Heart right ventricle (tissue), 16 donors: ENCODE measurements at regions not wholly inside any gene's neighbourhood (a gene's known extent, or its start where the extent isn't known, plus 50 kb on each side); places are given as distances from the start of the nearest gene placed in this dataset.

Experiments used
- ATAC-seq, 8 donors: fragments of 200-7000 bp; cut with Tn5 transposase; one replicate each; pipeline ENCODE4 v1.9.1; 2020; ENCODE audit warnings: mild to moderate bottlenecking in 8 of 8, moderate library complexity in 8 of 8, moderate number of reproducible peaks in 1 of 8
- DNase-seq, 2 donors: peaks; one replicate each; pipeline ENCODE4 v3.0.0-alpha.2; 2020
- H3K27ac ChIP-seq, 10 donors: fragments of 200-600 bp; sonication (generic) in 2 of 10; one replicate each; pipeline versions ENCODE4 v1.5.0 to v1.8.0; 2020 to 2022; ENCODE audit warnings: mild to moderate bottlenecking in 3 of 10
- H3K27me3 ChIP-seq, 7 donors: fragments of 200-600 bp; one replicate each; pipeline ENCODE4 v1.8.0; 2021 to 2022; ENCODE audit warnings: mild to moderate bottlenecking in 2 of 7
- H3K36me3 ChIP-seq, 9 donors: fragments of 200-600 bp; sonication (generic) in 1 of 9; one replicate each; pipeline versions ENCODE4 v1.5.0 to v1.8.0; 2020 to 2022; ENCODE audit warnings: mild to moderate bottlenecking in 2 of 9
- H3K4me1 ChIP-seq, 9 donors: fragments of 200-600 bp; sonication (generic) in 1 of 9; one replicate each; pipeline versions ENCODE4 v1.5.0 to v1.8.0; 2020 to 2022; ENCODE audit warnings: mild to moderate bottlenecking in 4 of 9
- H3K4me3 ChIP-seq, 10 donors: fragments of 200-600 bp; sonication (generic) in 2 of 10; one replicate each; pipeline versions ENCODE4 v1.5.0 to v1.8.0; 2020 to 2022; ENCODE audit warnings: mild to moderate bottlenecking in 7 of 10, moderate library complexity in 2 of 10
- H3K9me3 ChIP-seq, 11 donors: fragments of 200-600 bp in 10 of 11; sonication (generic) in 2 of 11; one replicate each; pipeline versions ENCODE4 v1.5.0 to v1.8.0; 2013 to 2022; ENCODE audit warnings: mild to moderate bottlenecking in 2 of 11, control low read depth in 1 of 11, moderate library complexity in 1 of 11
- CTCF ChIP-seq, 9 donors: fragments of 200-600 bp; sonication (generic) in 2 of 9; IDR thresholded peaks; one replicate each; pipeline versions ENCODE4 v1.5.0 to v1.8.0; 2021 to 2022; ENCODE audit warnings: antibody characterized with exemption in 9 of 9, mild to moderate bottlenecking in 5 of 9, moderate library complexity in 1 of 9
- WGBS, 2 donors: extraction: QIAGEN DNeasy Blood & Tissue Kit; methylation state at CpG; one replicate each; pipeline ENCODE4 v1.1.7; 2013; ENCODE audit warnings: inconsistent platforms in 1 of 2; 5-methylcytosine and 5-hydroxymethylcytosine counted together
- intact Hi-C, 10 donors: fragments of 100-400 bp; cut with DNase I; formaldehyde crosslinking; loops; one replicate each; pipeline versions ENCODE4 v1.11.1 to v1.14.2; 2022
- donor health status: Arrhythmogenic right ventricular cardiomyopathy.
- donor health status: ischemic (EF 13 %, LVEDD 7.1; RV severe dilation, severe dysfunction).
- donor health status: healthy with polysubstance abuse.
- donor health status: DM: no; HTN: yes; CAD: no.
- donor health status: DM: no; HTN: no; CAD: no.
- donor health status: ischemic (EF 25% LVEDD 6.9; RV normal size, moderate dysfunction).
- donor health status: ischemic (EF 25% LVEDD 5.7; RV mildly dilated, moderate dysfunction).
- donor health status: healthy.
- donor health status: DM: yes; HTN: yes; CAD: no.
- donor health status: Ischemic cardiomyopathy.
- donor health status: ischemic (EF 35%, LVEDD 5.7; RV mildly dilated, moderate dysfunction).
- donor health status: nonischemic (EF 11% LVEDD 7.7; RV severe dilation, severe dysfunction).
- donor health status: DM: yes; HTN: yes; CAD: no.
- donor health status: PGD.
- donor health status: ischemic (EF 29% LVEDD 5.4; RV normal size, mild dysfunction).
- donor health status: nonischemic (EF 23%, LVEDD 6.1; RV moderate dilation, normal function).

GRCh38 chr9:85118990-85119755 is 449.6 kb downstream of the NTRK2 start:
- no peak for TF ChIP-seq CTCF (IDR thresholded peaks at IDR 0.05)
- intact Hi-C loops: no loop called here
- Histone ChIP-seq H3K27ac (no peak overlapping the region), H3K4me3 (no peak overlapping the region), H3K4me1 (no peaks in the 10 kb centered on the region), H3K36me3 (no peaks in the 10 kb centered on the region), H3K9me3 (peaks cover 0 to 12% (median 0%) of the 10 kb centered on the region in 11 donors), H3K27me3 (peaks cover 0 to 9% (median 0%) of the 10 kb centered on the region in 7 donors)
- DNase-seq (no peak), ATAC-seq (no peak)
- 93 to 97% methylated on average over 1 of the region's 1 CpG for WGBS, 2 donors

GRCh38 chr9:85117831-85118230 is 448.3 kb downstream of the NTRK2 start:
- H3K27ac ChIP-seq: no peak overlapping the region
- H3K4me3 ChIP-seq: no peak overlapping the region
- no peaks in the 10 kb centered on the region for H3K4me1 ChIP-seq
- intact Hi-C loops: no loop called here
- peaks cover 0 to 9% (median 0%) of the 10 kb centered on the region in 7 donors for H3K27me3 ChIP-seq
- no peaks in the 10 kb centered on the region for H3K36me3 ChIP-seq
- no peak for TF ChIP-seq CTCF (IDR thresholded peaks at IDR 0.05)
- no peak for ATAC-seq
- WGBS, 2 donors: 71 to 74% methylated on average over 4 of the region's 4 CpGs
- peaks cover 0 to 8% (median 0%) of the 10 kb centered on the region in 11 donors for H3K9me3 ChIP-seq
- no peak for DNase-seq

DNA sequence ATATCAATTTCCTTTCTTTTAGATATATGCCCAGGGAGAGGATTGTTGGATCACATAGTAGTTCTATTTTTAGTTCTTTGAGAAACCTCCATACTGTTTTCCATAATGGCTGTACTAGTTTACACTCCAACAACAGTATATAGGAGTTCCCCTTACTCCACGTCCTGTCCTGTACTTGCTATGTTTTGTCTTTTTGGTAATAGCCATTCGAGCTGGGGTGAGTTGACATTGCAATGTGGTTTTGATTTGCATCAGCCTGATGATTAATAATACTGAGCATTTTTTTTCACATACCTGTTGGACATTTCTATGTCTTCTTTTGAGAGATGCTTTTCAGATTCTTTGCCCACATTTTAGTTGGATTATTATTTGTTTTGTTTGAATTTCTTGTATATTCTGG is 445.9 kb downstream of the NTRK2 start:
- no peak for TF ChIP-seq CTCF (IDR thresholded peaks at IDR 0.05)

GRCh38 chr9:85114799-85115198 is 445.3 kb downstream of the NTRK2 start:
- H3K27ac ChIP-seq: no peak overlapping the region
- no peaks in the 10 kb centered on the region for H3K27me3 ChIP-seq
- TF ChIP-seq CTCF (IDR thresholded peaks at IDR 0.05): no peak
- ATAC-seq (no peak), DNase-seq (no peak)
- intact Hi-C loops: no loop called here
- H3K9me3 ChIP-seq: no peaks in the 10 kb centered on the region
- no peaks in the 10 kb centered on the region for H3K4me1 ChIP-seq
- H3K36me3 ChIP-seq: no peaks in the 10 kb centered on the region
- WGBS, 2 donors: 76 to 81% methylated on average over 3 of the region's 3 CpGs
- H3K4me3 ChIP-seq: no peak overlapping the region

More for the DNA sequence above, 445.9 kb downstream of the NTRK2 start:
- intact Hi-C loops: no loop called here
- no peaks in the 10 kb centered on the region for H3K36me3 ChIP-seq
- WGBS, 2 donors: 74 to 87% methylated on average over 2 of the region's 2 CpGs
- H3K9me3 ChIP-seq: no peaks in the 10 kb centered on the region
- H3K4me1 ChIP-seq: no peaks in the 10 kb centered on the region
- DNase-seq (no peak), ATAC-seq (no peak)
- H3K27ac ChIP-seq: no peak overlapping the region
- H3K27me3 ChIP-seq: peaks cover 0 to 5% (median 0%) of the 10 kb centered on the region in 7 donors
- H3K4me3 ChIP-seq: no peak overlapping the region
